ENCODE measurements at regions not wholly inside any gene's neighbourhood (a gene's known extent, or its start where the extent isn't known, plus 50 kb on each side); places are given as distances from the start of the nearest gene placed in this dataset.
"Not testable (repeated sequence)": the region's sequence is repeated elsewhere in the genome, so short reads cannot be mapped to it uniquely, and the experiment has no call there.

DNA sequence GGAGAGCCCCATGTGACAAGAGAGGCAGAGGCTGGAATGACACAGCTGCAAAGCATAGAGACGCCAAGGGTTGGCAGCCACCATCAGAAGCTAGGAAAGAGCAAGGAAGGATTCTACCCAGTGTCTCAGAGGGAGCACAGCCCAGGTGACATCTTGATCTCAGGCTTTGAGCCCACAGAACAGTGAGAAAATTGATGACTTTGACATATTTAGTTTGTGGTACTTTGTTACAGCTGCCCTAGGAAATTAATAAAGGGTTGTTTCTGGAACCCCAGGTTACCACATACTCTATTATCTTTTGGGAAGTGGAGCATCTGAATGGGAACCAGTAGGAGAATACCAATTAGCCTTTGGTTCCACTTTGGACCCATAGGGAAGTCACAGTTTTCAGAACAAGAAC, 231.7 kb downstream of the ZNF621 start:
- DNase-seq = no peak

DNA sequence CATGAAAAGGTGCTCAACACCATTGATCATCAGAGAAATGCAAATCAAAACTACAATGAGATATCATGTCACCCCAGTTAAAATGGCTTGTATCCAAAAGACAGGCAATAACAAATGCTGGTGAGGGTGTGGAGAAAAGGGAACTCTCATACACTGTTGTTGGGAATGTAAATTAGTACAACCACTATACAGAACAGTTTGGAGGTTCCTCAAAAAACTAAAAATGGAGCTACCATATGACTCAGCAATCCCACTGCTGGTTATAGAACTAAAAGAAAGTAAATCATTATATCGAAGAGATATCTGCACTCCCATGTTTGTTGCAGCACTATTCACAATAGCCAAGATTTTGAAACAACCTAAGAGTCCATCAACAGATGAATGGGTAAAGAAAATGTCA, 238.0 kb downstream of the ZNF621 start:
- not testable (repeated sequence) for DNase-seq

DNA sequence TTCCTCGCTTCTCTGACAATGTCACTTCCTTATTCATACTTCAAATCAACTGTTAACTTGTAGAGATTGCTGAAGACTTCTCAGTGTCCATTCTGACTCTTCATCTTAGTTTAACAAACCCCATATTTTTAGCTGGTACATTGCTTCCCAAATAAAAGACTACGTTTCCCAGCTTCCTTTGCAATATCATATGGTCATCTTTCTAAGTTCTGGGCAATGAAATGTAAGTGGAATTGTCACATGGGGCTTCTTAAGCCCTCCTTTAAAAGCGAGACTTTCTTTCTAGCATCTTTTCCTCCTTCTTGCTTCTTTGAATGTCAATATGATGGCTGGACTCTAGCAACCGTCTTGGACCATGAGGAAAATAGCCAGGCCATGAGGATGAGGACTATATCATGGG, 239.0 kb downstream of the ZNF621 start:
- no peak for DNase-seq

DNA sequence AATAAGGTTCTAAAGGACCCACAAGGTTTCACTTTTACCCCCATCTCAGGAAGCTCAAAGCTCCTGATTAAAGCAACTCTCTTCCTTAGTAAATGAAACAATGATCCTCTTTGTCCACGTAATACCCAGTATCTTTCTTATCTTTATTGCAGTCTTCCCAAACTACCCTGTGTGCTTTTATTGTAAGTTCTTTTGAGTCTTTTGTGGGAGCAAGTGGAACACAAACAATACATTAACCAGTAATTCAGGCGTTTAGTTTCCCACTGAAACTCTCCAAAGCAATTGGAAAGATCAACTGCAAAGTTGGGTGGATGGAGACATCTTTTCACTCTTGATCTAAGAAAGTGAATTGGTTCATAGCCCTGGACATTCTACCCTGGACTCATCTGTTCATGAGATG, 240.0 kb downstream of the ZNF621 start:
- DNase-seq = no peak

DNA sequence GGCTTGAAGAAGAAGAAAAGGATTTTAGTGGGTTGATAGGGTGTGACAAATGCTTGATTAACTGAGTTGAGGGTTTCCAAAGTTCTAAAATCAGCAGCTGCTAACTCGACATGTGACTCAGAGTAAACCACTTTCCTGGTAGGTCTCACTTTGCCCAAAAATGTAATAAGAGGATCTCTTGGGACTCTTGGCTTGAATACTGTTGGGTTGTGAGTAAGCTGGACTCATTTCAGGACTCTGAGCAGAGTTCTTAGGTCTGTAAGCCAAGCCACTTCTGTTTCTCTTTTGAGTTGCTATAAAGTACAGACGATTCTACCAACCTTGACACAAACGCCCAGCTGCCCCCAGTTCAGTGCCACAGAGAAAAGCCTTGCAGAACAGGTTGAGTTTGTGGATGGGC, 241.1 kb downstream of the ZNF621 start:
- no peak for DNase-seq

DNA sequence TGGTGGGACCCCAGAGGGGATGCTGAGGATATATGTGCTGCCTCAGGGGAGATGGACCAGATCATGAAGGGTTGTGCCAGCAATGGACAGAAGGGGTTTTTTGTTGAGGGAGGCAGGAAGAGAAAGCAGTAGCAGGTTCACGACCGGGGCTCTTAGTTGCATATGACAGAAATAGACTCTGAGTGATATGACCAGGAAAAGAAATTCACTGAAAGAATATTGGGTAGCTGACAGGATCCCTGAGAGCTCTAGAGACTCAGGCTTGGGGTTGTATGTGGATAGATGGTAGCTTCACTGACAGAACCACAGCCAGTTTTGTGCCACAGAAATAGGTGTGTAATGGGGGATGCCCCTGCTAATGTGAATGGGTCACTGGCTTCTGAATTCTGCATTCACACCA, 241.6 kb downstream of the ZNF621 start:
- DNase-seq = no peak

DNA sequence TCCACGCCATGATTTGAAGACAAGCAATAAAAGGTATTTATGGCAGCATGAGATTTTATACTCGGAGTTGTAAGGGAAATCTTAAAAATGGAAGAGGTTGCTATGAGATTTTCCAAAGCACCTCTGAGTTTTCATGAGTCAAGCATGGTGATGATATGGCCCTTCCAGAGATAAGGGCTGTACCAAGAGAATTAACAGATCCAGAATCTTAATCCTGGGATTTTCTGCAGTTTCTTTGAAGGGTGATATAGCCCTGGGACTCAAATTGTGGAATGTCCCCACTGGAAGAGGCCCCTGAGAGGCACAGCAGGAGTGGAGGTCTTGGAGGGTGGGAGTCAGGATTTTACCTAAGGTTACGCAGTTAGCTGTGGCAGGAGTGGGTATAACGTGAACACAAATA, 243.3 kb downstream of the ZNF621 start:
- DNase-seq = no peak

DNA sequence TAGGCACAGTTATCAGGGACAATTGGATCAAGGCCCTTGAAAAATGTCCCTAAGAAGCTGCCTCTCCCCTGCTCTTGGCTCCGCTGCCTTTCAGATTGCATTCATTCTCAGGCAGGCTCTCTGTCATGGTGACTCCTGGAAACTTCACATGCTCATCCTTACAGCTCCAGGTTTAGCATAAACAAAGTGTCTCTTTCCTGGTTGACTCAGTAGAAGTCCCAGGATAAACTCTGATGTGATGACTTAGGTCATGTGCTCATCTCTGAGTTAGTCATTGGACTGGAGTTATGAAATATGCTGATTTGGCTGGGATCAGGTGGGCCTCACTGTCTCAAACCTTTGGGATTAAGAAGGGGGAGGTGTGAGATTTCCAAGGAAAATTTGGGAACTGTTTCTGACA, 243.8 kb downstream of the ZNF621 start:
- no peak for DNase-seq

DNA sequence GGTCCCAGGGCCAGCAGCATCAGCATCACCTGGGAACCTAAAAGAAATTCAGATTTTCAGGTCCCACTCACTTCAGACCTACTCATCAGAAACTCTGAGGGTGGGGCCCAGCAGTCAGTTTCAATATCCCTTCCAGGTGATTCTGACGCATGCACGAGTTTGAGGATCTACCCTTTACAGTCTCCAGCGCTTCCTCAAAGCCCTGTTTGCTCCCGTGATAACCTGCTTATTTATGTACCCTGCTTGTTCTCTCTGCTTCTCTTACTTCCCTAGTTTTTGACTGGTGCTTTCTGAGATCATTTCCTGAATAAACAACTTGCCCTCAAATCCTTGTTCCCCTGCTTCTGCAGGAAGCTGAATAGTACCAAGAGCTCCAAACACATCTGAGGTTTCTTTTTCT, 245.3 kb downstream of the ZNF621 start:
- DNase-seq = no peak

DNA sequence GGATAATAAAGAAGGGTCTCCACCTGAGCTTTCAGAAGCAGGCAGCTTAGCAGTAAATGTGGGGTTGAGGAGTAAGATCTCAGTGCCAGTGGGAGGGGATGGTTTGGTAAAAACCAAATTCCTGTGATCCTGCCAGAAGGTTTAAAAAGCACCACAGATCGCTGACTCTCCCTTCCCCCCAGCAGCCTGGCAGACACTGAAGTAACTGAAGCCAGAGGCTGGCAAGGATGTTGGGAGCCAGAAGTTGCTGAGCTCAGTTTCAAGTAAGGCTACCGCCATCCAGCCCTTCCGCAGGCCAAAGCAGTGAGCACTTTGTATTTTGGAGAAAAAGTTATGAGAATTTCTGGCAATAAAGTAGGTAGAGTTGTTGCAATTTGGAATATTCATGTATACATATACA, 246.4 kb downstream of the ZNF621 start:
- DNase-seq = no peak

DNA sequence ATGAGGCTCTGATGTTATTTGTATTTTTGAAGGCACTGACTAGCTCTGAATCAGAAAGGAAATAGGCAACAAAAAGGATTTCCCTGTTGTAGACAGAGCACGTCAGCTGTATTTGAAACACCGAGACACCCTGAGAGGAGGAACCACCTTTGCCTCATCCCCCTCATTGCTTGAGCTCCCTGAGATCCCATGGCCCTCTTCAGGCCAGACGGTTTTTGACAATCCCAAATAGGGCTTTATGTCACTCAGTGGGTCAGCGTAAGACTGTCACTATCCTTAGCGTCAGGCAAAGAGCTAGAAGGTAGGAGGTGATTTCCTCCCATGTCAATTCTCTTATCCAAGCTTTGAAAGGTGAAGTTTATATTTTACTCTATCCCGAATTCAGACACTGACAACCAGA, 254.3 kb downstream of the ZNF621 start:
- DNase-seq = no peak

DNA sequence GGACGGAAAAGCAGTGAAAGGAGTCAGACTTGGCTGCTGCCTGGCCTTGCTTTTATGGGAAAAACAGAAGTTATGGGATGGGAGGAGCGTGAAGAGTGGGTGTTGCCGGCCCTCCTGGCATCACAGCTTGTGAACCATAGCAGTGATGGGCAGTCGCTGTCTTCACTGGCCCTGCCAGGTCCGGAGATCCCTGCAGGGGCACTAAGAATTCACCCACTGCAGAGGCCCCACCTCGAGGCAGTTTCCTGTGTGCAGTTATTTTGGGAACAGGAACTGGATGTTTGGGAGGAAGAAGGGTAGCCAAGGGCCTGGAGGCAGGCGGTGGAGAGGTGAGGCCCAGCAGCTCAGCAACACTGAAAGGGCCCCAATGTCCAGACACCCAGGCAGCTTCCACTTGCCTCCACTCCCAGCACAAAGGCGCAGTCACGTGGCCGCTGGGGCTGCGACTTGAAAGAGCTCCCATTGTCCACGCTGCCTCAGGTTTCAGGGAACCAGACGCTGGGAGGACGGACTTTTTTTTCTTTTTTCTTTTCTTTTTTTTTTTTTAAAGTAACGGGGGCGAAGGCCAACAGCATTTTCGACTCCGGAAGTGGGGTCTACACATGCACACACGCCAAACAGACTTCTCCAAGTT, 255.6 kb downstream of the ZNF621 start:
- no peak for DNase-seq

DNA sequence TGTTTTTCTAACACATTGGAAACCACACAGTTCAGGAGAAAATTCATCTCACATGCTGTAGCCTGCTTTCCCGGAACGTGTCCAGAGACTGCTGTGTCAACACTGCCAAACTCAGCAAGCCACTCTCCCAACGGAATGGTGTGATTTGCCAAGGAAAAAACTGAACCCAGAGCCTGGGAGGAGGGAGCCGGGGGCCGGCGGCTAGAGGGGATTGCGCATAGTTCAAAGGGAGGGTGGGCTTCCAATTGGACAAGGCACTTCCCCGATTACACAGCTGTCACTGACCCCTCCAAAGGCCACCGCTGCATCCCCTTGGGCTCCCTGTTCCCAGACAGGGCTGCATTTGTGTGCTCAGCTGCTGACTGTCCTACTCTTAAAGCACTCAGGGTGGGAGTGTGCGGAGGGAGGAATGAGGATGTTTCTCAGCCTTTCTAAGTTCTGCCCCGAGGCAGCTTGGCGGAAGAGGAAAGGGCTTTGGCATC, 256.2 kb downstream of the ZNF621 start:
- DNase-seq = no peak

DNA sequence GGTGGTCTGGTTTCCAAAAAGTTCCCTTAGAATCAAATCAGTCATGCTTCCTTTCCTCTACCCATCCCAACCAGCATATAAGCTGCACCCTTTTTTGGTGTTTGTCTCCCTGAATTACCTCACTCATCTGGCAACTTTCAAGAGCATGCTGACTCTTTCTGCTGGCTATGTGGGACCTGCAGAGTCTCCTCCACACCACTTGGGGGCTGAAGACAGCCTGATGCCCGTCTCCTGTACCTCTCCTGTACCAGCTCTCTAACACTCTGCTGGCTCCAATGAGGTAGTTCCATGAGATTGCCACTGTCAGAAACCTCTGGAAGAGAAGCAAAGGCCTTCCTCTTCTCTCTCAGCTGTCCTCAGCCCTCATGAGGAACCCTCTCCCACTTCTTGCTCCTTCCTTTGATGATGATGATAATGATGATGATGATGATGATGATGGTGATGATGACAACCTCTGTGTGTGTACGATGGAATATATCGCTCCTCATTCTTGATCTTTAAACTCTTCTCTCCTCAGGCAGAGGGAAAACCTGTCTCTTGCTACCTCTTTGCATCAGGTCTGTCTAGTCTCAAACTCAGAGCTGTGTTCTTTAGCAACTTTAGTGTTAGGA, 257.5 kb downstream of the ZNF621 start:
- no peak for DNase-seq

DNA sequence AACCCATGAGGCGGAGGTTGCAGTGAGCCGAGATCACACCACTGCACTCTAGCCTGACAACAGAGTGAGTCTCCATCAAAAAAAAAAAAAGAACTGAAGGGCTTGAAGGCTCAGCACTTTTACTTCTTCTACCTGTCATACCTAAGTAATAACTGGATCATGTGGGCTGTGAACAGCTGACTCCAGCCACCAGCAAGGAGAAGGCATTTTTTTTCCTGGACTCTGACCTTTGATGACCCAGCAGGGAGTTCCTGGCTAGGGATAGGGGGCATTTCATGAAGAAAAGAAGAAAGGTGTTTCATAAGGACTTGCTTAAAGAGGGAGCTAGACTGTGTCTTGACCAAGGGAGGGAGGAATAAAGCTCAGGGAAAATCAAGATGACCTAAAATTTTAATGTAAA, 266.0 kb downstream of the ZNF621 start:
- DNase-seq = no peak

DNA sequence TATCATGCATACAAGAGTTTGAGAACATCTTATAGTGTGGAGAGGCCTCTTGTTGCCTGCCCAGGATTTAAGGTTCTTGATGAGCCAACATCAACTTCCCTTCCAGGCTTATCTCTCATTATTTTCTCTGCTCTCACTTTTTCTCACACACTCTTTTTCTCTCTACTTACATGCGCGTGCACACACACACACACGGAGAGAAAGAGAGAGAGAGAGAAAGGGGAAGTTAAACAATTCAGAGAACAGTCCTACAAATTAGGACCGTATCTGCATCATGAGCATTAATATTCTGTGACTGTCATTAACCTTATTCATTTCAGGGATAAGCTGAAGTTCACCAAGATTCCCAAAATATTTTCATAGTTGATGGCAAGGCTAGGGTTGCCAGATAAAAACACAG, 269.0 kb downstream of the ZNF621 start:
- no peak for DNase-seq

DNA sequence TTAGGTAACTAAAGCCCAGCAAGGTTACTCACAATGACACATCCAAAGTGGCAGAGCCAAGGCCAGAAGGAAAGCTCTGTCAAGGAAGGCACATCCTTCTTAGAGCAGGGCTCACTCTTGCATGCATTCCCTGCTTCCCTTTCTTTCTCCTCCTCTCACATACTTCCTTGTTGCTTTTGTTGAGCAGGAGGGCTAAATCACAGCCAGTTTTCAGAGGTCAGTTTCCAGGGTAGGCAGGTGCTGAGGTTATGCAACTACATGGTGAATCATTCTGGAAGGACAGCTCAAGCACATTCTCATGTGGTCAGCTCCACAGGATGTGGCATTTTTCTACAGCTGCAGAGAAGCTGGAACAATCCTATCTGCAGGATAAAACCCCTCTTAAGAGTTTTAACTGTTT, 275.6 kb downstream of the ZNF621 start:
- DNase-seq = no peak

DNA sequence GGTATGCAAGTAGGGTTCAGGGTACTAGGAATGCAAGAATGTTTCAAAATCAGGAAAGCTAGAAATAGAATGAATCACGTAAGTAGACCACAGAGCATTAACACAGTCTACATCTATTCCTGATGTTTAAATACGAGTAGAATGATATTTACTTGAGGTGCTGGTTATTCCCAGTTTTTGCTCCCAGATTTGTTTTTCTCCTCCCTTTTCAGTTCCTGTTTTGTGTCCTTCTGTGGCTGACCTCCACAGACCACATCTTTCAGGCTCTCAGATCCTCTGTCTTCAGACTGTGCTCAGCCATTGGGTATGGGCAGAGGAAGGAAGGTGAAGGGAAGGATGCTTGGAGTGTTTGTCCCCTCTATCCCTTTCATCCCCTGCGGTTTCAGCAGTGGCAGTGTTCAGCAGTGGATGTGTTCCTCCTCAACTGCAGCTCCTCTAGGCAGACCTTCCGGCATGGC, 276.6 kb downstream of the ZNF621 start:
- DNase-seq = no peak

DNA sequence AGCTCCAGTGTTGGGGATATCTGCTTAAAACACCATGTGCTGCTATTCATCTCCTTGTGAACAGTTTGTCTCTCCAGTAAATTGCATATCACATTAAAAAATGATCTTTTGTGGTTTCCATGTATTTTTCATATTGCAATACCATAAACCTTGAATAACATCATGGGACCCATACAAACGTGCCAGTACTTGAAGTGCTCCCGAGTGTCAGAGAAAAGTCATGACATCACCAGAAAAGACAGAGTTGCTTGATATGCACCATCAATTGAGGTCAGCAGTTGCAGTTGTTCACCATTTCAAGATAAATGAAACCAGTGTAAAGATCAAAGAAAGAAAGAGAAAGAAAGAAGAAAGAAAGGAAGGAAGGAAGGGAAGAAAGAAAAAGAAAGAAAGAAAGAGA, 278.6 kb downstream of the ZNF621 start:
- DNase-seq = no peak

DNA sequence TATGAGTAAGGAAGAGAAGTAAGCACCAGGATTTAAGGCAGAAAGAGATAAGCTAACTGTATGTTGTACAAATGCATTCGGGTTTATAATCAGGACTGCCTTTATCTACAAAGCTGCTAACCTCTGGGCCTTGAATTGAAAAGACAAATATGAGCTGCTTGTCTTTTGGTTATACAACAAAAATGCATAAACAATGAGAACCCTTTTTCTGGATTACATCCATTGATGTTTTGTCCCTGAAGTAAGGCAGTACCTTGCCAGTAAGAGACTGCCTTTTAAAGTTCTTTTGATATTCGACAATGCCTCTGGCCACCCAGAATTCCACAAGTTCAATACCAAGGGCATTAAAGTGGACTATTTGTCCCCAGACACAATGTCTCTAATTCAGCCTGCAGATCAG, 280.7 kb downstream of the ZNF621 start:
- DNase-seq = no peak

DNA sequence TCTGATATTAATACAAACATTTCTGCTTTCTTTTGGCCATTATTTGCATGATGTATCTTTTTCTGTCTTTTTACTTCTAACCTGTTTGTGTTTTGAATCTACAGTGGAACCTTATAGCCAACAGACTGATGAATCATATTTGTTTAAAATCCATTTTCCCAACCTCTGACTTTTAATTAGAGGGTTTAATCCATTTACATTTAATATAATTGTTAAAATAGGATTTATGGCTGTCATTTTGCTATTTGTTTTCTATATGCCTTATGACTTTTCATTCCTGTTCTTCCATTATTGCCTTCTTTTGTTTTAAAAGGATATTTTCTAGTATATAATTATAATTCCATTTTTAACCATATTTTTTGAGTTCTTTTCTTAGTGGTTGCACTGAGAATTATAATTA, 286.1 kb downstream of the ZNF621 start:
- no peak for DNase-seq

DNA sequence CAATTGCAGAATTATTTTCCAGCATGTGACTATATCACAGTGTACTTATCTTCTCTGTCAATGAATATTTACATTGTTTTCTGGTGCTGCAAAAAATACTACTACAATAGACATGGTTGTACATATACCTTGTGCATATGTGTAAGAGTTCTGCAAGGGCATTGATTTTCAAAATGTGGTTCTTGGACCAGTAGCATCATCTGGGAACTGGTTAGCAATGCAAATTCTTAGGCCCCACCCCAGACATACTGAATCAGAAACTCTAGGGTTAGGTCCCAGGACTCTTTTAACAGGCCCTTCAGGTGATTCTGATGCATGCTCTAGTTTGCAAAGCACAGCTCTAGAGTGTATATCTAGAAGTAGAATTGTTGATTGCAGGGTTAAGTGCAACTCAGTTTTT, 292.3 kb downstream of the ZNF621 start:
- no peak for DNase-seq

DNA sequence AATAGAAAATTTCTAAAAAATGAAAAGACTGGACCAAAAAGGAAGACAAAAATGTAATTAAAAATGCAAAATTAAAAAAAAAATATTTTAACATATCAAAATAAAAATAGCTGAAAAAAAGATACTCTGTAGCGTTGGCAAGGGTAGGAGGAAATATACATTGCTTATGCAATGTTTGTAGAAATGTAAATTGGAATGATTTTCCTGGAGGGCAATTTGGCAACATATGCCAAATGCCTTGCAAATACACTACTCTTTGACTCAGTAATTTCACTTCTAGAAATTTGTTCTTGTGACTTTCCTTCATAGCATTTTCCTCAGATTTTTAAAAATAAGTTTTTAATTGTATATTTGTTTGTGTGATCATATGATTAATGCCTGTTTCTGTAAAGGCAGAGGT, 296.6 kb downstream of the ZNF621 start:
- DNase-seq = no peak

DNA sequence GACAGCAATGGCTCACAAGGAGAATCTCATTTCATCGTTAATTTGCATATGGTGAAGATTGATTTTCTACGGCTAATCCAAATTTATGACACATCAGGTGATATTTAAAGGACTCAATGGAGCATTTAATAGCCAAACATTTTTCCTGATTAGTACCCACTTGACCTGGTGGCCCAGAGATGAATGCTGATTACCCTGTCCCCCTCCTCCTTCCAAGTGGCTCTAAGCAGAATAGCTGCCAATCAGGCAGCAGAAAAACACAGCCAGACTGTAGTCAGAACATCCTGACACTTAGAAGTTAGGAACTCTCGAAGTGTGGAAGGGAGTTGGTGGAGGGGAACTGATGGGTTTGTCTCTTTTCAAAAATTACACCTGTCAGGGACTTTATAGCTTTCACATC, 302.5 kb downstream of the ZNF621 start:
- no peak for DNase-seq

Data from activated CD4-positive, alpha-beta T cell treated with anti-CD3 and anti-CD28 coated beads, Interleukin-2, amount 50 U/mL, for 16 hours (primary cell).